ENCODE measurements at regions not wholly inside any gene's neighbourhood (a gene's known extent, or its start where the extent isn't known, plus 50 kb on each side); places are given as distances from the start of the nearest gene placed in this dataset.
"Not testable (repeated sequence)": the region's sequence is repeated elsewhere in the genome, so short reads cannot be mapped to it uniquely, and the experiment has no call there.

- DNase-seq: no peak
Measured at GRCh38 chr6:131336596-131336995, 201.3 kb downstream of the AKAP7 start.

DNA sequence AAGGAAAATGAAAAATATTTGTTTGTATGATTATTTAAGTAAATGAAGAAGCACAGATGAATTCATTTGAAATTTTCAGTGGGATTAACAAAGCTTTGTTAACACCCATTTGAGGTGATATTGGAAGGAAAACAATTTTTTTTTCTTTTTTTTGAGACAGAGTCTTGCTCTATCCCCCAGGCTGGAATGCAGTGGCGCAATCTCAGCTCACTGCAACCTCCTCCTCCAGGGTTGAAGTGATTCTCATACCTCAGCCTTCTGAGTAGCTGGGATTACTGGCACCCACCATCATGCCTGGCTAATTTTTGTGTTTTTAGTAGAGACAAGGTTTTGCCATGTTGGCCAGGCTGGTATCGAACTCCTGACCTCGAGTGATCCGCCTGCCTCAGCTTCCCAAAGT is 211.6 kb downstream of the AKAP7 start:
- DNase-seq: not testable (repeated sequence)

DNA sequence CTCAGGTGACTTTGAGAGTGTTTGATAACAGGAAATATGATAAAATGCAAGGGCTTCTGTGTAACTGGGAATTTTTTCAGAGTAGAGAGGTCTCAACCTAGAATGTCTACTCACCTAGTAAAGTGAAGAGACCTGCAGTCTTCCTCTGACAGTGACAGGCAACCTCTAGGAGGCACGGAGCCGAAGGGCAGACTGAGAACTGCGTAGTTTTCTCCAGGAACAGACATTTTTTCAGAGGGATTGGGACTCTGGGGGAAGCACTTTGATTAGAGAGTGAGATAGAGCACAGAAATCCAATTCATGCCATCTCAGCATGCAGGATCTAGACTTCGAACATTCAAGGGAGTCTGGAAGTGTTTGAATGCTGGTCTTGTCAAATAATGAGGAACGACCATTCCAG is 213.3 kb downstream of the AKAP7 start:
- DNase-seq: no peak

GRCh38 chr6:131349199-131349598 is 213.9 kb downstream of the AKAP7 start:
- DNase-seq: no peak

DNA sequence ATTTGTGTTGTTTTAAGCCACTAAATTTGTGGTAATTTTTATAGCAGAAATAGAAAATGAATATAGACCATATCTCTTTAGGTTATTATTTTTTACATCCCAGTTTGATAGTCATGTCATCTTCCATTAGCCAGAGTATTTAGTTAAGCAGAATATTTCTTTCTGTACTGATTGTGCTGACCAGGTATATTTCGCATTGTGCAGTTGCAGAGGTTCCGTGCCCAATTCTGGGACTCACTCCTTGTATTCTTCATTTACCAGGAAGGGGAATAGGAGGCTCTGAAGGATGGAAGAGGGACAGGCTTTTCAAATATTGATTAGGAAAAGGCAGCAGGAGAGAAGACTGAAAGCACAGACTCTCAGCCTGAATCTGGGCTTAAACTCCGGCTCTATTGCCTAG is 217.8 kb downstream of the AKAP7 start:
- DNase-seq: no peak

DNA sequence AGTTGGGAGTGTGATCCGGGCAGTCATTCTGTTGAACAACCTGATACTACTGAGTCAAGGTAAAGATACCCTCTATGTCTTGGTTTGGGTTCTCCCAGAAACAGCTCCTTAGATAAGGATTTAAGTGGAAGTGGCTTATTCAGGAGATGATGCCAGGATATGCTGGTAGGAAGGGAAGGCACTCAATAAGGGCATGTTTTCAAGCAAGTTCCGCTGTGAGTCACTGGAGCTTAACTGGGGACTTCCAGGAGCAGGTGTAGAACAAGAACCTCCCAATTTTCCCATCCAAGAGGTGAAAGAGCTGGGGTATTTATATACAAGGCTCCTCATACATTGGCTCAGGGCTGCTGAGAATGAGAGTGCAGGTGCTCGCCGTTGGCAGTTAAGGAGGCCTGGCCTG is 218.6 kb downstream of the AKAP7 start:
- DNase-seq: no peak

DNA sequence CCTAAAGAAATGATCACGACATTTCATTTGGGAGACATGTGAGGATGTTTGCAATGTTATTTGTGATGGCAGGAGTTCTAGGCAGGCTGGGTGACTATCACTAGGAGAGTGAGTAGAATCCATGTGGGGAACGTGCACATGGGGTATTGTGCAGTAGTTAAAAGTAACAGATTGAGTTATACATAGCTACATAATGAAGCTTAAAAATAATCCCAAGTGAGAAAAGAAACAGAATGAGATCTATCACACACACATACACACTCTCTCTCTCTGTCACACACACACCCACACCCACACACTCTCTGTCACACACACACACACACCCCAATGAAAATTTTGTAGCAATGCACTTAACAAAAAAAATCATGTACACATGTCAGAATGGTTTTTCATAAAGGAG is 218.7 kb upstream of the ARG1 start:
- no peak for DNase-seq

DNA sequence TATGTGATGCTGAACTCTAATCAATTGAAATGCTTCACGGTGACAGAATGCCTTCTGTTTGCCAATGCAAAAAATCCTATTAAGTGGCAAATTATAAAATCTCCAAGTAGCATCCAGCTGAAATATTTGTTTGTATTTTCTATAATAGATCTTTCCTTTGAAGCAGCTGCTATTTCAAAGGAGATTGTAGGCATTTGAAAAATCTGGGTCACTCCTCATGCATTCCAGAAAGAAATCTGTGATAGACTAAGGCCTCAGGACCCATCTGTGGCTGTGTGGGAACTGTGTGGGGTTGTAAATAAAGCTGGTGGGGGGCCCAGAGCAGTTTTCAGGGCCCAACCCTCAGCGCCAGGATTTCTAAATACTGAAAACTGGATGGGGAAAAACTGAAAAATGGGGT is 216.9 kb upstream of the ARG1 start:
- DNase-seq: no peak

- no peak for DNase-seq
Measured at GRCh38 chr6:131357501-131357900, 215.5 kb upstream of the ARG1 start.

GRCh38 chr6:131362070-131362469 is 211.0 kb upstream of the ARG1 start:
- no peak for DNase-seq

- no peak for DNase-seq
Measured at GRCh38 chr6:131362696-131363095, 210.3 kb upstream of the ARG1 start.

- no peak for DNase-seq
Measured at GRCh38 chr6:131363947-131364834, 208.8 kb upstream of the ARG1 start.

DNA sequence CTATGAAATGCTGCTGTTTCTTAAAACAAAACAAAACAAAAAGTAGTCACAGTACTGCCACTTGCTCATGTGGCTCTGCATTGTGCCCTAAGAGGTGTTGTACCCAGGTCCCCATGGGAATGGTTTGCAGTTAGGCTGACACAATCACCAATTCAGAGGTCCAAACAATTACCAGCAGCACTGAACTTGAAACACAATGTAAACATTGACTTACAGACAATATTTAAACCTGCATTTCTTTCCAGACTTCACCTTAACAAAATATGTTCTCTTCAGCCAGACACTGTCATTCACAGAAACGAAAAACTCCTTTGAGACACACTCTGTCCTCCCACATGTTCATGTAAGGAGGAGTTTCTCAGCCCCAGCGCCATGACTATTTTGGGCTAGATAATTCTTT is 206.8 kb upstream of the ARG1 start:
- no peak for DNase-seq

DNA sequence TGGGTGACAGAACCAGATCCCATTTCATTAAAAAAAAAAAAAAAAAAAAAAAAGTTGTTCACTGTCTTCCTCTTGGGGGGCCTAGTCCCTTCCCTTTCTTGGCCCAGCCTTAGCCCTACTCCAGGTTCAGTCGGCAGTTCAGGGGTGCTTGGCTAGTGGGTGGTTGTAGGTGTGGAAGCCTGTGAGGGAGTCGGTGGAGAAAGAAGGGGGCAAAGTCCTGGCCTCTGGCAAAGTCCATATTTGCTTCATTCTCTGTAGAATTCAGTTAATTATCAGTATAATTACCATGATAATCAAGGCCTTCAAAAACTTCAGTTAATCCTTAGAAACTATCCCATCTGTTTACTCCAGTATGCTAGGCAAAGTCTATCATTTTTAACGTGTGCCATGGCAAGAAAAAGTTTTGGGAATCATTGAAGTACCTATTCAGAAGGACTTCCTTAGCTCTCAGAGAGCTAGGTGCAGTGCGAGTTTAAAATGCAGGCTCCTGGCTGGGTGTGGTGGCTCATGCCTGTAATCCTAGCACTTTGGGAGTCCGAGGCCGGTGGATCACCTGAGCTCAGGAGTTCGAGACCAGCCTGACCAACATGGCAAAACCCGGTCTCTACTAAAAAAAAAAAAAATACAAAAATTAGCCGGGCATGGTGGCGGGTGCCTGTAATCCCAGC is 205.7 kb upstream of the ARG1 start:
- DNase-seq: no peak

GRCh38 chr6:131368198-131368911 is 204.7 kb upstream of the ARG1 start:
- DNase-seq: peak; percentile 87

- no peak for DNase-seq
Measured at GRCh38 chr6:131372535-131372934, 200.5 kb upstream of the ARG1 start.

GRCh38 chr6:131377112-131377705 is 195.8 kb upstream of the ARG1 start:
- no peak for DNase-seq

DNA sequence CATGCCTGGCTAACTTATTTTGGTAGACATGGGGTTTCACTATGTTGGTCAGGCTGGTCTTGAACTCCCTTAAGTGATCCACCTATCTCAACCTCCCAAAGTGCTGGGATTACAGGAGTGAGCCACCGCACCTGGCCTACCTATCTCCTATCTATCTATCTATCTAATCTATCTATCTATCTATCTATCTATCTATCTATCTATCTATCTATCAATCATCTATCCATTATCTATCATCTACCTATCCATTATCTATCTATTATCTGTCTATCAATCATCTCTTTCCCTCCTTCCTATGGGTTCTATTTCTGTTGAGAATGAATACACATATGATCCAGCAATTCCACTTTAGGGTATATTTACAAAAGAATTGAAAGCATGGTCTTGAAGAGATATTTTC is 194.2 kb upstream of the ARG1 start:
- no peak for DNase-seq

DNA sequence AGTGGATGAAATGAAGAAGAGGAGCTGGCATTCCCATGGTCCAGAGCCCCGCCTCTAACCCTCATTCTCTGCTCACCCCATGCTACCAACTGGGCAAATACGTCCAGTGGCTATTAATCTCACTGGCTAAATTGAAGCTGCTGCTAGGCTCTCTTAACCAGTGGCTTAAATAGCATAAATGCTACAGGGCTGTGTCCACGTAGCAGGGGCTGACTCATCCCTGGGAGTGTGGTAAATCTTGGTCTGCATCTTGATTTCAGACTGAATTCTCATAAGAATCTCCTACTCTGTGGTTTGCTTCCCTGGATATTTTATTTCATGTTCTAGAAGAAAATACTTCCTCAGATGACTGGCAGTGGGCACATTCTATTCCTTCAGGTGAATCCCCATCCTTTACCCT is 193.1 kb upstream of the ARG1 start:
- no peak for DNase-seq

DNA sequence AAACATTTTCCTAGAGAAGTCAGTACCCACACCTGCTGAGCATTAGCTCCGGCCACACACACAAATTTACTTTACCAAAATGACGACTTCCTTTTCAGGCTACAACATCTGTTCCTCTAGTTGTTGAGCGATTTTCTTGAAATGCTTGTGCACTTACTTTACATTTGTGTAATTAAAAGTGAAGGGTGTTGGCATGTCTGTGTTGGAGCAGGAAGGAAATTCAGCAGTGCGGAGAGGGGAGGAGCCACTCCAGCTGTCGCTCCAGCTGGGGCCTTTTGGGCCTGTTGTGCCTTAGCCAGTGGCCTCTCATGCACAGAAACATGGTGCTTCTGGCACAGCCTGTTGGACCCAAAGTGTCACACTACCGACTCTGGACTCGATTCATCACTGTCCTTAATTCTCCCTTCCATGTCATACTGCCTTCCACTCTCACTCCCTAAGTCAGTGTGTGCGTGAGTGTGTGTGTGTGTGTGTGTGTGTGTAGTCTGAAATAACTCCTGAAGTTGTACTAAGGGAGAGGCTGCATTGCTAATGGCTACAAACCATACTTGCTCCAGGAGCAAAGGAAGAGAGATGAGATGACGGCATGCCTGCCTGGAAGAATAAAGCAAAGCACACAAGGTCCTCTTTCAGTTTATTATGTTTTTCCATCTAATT is 191.8 kb upstream of the ARG1 start:
- DNase-seq: peak; percentile 19

GRCh38 chr6:131381709-131382093 is 191.3 kb upstream of the ARG1 start:
- DNase-seq: no peak

DNA sequence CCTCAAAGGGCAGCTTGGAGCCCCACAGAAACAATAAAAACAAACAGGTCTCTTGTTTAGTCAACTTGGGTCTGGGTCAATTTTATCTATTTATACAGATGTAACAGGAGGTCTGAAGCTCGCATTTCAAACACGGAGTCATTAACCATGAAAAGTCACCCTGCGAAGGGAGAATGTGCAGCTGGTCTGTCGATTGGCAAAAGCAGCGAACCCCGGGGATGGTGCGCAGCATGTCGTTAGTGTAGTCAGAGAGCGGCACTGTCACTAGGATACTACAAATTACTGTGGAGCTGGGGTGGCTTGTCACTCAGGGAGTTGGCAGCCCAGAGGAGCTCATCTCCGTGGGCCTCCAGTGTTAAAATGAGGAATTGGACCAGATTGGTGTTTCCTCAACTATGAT is 190.4 kb upstream of the ARG1 start:
- DNase-seq: no peak
